Lower leg skin (tissue), 4 donors: ENCODE measurements at regions not wholly inside any gene's neighbourhood (a gene's known extent, or its start where the extent isn't known, plus 50 kb on each side); places are given as distances from the start of the nearest gene placed in this dataset.

Experiments used
- DNase-seq, 2 donors: peaks; one replicate each; pipeline ENCODE4 v3.0.0-alpha.2; 2019; ENCODE audit warnings: low spot score in 2 of 2
- H3K4me3 ChIP-seq: fragments of 200-600 bp; sonication (generic); 2 replicates; pipeline ENCODE4 v1.5.1; 2017; ENCODE audit warnings: mild to moderate bottlenecking, low read depth; ENCODE audit not compliant: poor library complexity, severe bottlenecking
- CTCF ChIP-seq, 3 donors: fragments of 450-650 bp; IDR thresholded peaks; one replicate each; pipeline ENCODE4 v1.5.1; 2016; ENCODE audit warnings: antibody characterized with exemption in 3 of 3, mild to moderate bottlenecking in 3 of 3, moderate library complexity in 2 of 3
- POLR2A ChIP-seq, 2 donors: fragments of 450-650 bp; IDR thresholded peaks; one replicate each; pipeline ENCODE4 v1.6.1; 2016 to 2017; ENCODE audit warnings: antibody characterized with exemption in 2 of 2, mild to moderate bottlenecking in 1 of 2, moderate library complexity in 1 of 2
- WGBS, 2 donors: methylation state at CpG; one replicate each; pipeline ENCODE4 v1.1.5; 2018; 5-methylcytosine and 5-hydroxymethylcytosine counted together
- intact Hi-C: fragments of 100-400 bp; cut with DNase I; formaldehyde crosslinking; loops from one replicate; pipeline ENCODE4 v1.15.0; 2023; ENCODE audit warnings: low total_unique reads

GRCh38 chr11:106197438-106197837, 120.0 kb downstream of the AASDHPPT start:
- TF ChIP-seq POLR2A (IDR thresholded peaks at IDR 0.05): no peak
- no peak for TF ChIP-seq CTCF (IDR thresholded peaks at IDR 0.05)
- intact Hi-C loops: no loop called here
- H3K4me3 ChIP-seq: no peak overlapping the region
- DNase-seq: no peak

GRCh38 chr11:106202935-106203620, 125.6 kb downstream of the AASDHPPT start:
- WGBS, 2 donors: 90 to 100% methylated on average over 1 of the region's 1 CpG
- DNase-seq: no peak
- no peak overlapping the region for H3K4me3 ChIP-seq
- TF ChIP-seq CTCF (IDR thresholded peaks at IDR 0.05): no peak
- no peak for TF ChIP-seq POLR2A (IDR thresholded peaks at IDR 0.05)
- intact Hi-C loops: no loop called here

DNA sequence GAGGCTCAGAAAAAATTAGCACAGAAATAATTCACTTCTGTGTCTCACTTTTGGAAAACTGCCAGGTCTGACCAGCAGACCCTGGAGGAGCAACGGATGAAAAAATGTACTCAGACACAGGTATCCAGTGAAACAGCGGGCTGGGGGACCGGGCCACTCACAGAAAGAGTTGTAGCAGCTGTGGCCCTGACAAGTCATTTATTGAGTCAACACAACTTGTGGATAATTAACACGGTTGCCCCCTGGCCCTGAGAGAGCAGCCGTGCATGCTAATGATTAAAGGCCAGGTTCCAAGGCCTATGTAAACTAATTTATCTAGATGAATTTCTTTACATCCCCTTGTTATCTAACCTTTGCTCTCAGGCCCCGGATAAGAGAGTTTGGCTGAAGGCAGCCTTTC, 131.3 kb downstream of the AASDHPPT start:
- TF ChIP-seq POLR2A (IDR thresholded peaks at IDR 0.05) (no peak), CTCF (IDR thresholded peaks at IDR 0.05) (no peak)
- intact Hi-C loops: no loop called here
- WGBS, 2 donors: 53 to 57% methylated on average over 6 of the region's 6 CpGs
- DNase-seq: no peak
- no peak overlapping the region for H3K4me3 ChIP-seq

DNA sequence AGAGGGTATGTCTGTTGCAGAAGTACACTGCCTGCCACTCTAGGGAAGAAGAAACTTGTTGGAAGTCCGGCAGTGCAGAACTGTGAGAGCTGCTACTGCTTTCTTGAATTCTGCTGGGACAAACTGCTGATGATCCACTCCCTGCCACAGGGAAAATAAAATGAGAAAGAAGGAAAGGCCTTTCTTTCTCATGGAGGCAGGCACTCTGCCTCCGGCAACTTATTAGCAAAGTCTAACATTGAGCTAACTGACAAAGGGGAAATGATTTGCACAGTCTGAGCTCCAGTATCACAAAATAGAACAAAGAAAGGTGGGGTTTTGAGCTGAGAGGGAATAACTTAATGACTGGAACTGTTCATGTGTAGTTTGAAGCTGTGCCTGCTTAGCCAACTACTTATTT, 134.6 kb downstream of the AASDHPPT start:
- intact Hi-C loops: no loop called here
- WGBS, 2 donors: 89% methylated on average over 2 of the region's 2 CpGs
- no peak overlapping the region for H3K4me3 ChIP-seq
- DNase-seq: no peak
- no peak for TF ChIP-seq POLR2A (IDR thresholded peaks at IDR 0.05)
- no peak for TF ChIP-seq CTCF (IDR thresholded peaks at IDR 0.05)

DNA sequence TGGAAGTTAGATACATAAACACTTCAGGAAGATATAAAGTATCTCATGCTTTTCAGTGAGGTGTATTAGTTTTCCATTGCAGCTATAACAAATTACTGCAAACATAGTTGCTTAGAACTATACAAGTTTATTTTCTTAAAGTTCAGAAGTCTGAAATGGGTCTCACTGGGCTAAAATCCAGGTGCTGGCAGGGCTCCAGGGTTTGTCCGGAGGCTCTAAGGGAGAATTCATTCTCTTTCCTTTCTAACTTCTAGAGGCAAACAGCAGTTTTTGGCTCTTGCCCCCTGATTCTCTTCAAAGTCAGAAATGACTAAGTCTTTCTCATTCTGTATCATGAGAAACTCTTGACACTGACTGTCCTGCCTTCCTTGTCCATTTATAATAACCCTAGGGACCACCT, 138.8 kb downstream of the AASDHPPT start:
- TF ChIP-seq CTCF (IDR thresholded peaks at IDR 0.05) (no peak), POLR2A (IDR thresholded peaks at IDR 0.05) (no peak)
- WGBS, 2 donors: 44 to 53% methylated on average over 1 of the region's 1 CpG
- no peak for DNase-seq
- intact Hi-C loops: no loop called here
- H3K4me3 ChIP-seq: no peak overlapping the region

- no peak for DNase-seq
- TF ChIP-seq CTCF (IDR thresholded peaks at IDR 0.05) (no peak), POLR2A (IDR thresholded peaks at IDR 0.05) (no peak)
- intact Hi-C loops: no loop called here
- no peak overlapping the region for H3K4me3 ChIP-seq
- WGBS, 2 donors: 88 to 92% methylated on average over 2 of the region's 2 CpGs
These were observed 140.0 kb downstream of the AASDHPPT start for GRCh38 chr11:106217456-106217855.
